SKM-1 (cell line): ENCODE measurements at regions not wholly inside any gene's neighbourhood (a gene's known extent, or its start where the extent isn't known, plus 50 kb on each side); places are given as distances from the start of the nearest gene placed in this dataset.
"Not testable (repeated sequence)": the region's sequence is repeated elsewhere in the genome, so short reads cannot be mapped to it uniquely, and the experiment has no call there.

Source experiments
- DNase-seq: peaks from one replicate; lab custom pipeline; 2025; ENCODE audit not compliant: unreplicated experiment; lab: John Stamatoyannopoulos, UW

GRCh38 chr10:53230651-53231050 is 458.1 kb upstream of the MBL2 start:
- DNase-seq: no peak

GRCh38 chr10:53223851-53224250 is 451.3 kb upstream of the MBL2 start:
- DNase-seq: no peak

GRCh38 chr10:53222806-53223205 is 450.2 kb upstream of the MBL2 start:
- no peak for DNase-seq

GRCh38 chr10:53209944-53210611 is 437.5 kb upstream of the MBL2 start:
- peak; percentile 3 for DNase-seq

- DNase-seq: no peak
Measured at GRCh38 chr10:53183733-53184132, 411.1 kb upstream of the MBL2 start.

- DNase-seq: no peak
Measured at GRCh38 chr10:53177468-53177867, 404.9 kb upstream of the MBL2 start.

- peak; percentile 33 for DNase-seq
Measured at GRCh38 chr10:53166325-53166724, 393.7 kb upstream of the MBL2 start.

GRCh38 chr10:53162856-53163255 is 390.3 kb upstream of the MBL2 start:
- DNase-seq: no peak

GRCh38 chr10:53161231-53161630 is 388.6 kb upstream of the MBL2 start:
- DNase-seq: no peak

GRCh38 chr10:53155674-53156073 is 383.1 kb upstream of the MBL2 start:
- DNase-seq: not testable (repeated sequence)

- no peak for DNase-seq
Measured at GRCh38 chr10:53153831-53154230, 381.2 kb upstream of the MBL2 start.

- DNase-seq: no peak
Measured at GRCh38 chr10:53140506-53140905, 367.9 kb upstream of the MBL2 start.

- DNase-seq: no peak
Measured at GRCh38 chr10:53135897-53136253, 363.3 kb upstream of the MBL2 start.

- DNase-seq: no peak
Measured at GRCh38 chr10:53135213-53135896, 362.8 kb upstream of the MBL2 start.

GRCh38 chr10:53134050-53134449 is 361.5 kb upstream of the MBL2 start:
- DNase-seq: no peak

GRCh38 chr10:53130337-53130736 is 357.8 kb upstream of the MBL2 start:
- DNase-seq: no peak

- no peak for DNase-seq
Measured at GRCh38 chr10:53127686-53128085, 355.1 kb upstream of the MBL2 start.

GRCh38 chr10:53123311-53123710 is 350.7 kb upstream of the MBL2 start:
- no peak for DNase-seq

GRCh38 chr10:53122281-53122680 is 349.7 kb upstream of the MBL2 start:
- DNase-seq: no peak

- DNase-seq: no peak
Measured at GRCh38 chr10:53115660-53116059, 343.1 kb upstream of the MBL2 start.

- DNase-seq: no peak
Measured at GRCh38 chr10:53111529-53111928, 338.9 kb upstream of the MBL2 start.

GRCh38 chr10:53109320-53109719 is 336.7 kb upstream of the MBL2 start:
- no peak for DNase-seq
